A673 (cell line): ENCODE measurements at regions not wholly inside any gene's neighbourhood (a gene's known extent, or its start where the extent isn't known, plus 50 kb on each side); places are given as distances from the start of the nearest gene placed in this dataset.

Experiments used
- BruUV-seq: library from RNA; stranded (reverse); fragments of 400-500 nt; replicated peaks from 2 replicates; lab custom pipeline; 2021; lab: Mats Ljungman, UMichigan
- CTCF ChIA-PET: fragments of 300-600 bp; sonication (Branson Sonifier 250); formaldehyde crosslinking; loops from one replicate; lab custom pipeline; 2022; ENCODE audit warnings: antibody characterized with exemption; lab: Charles Lee
- POLR2A ChIA-PET: fragments of 300-600 bp; sonication (Branson Sonifier 250); formaldehyde crosslinking; loops from one replicate; lab custom pipeline; 2022; ENCODE audit warnings: antibody characterized with exemption; ENCODE audit not compliant: low non-redundant PET; lab: Charles Lee
- DNase-seq: peaks from one replicate; pipeline ENCODE4 v3.0.0-alpha.2; 2015; ENCODE audit warnings: low spot score
- H3K27ac ChIP-seq: fragments of 200-600 bp; sonication (generic); 2 replicates; pipeline ENCODE4 v1.5.1; 2016; ENCODE audit warnings: mixed run types, low read depth, mild to moderate bottlenecking, mixed read lengths, antibody characterized with exemption, low read length; ENCODE audit not compliant: poor library complexity, severe bottlenecking
- H3K27me3 ChIP-seq: fragments of 200-600 bp; sonication (generic); replicated peaks from 2 replicates; pipeline ENCODE4 v1.6.1; 2017; ENCODE audit warnings: mixed run types, low read depth, mild to moderate bottlenecking, mixed read lengths, antibody characterized with exemption, low read length; ENCODE audit not compliant: insufficient read depth, poor library complexity
- H3K36me3 ChIP-seq: fragments of 200-600 bp; sonication (generic); 2 replicates; pipeline ENCODE4 v1.6.1; 2016; ENCODE audit warnings: mixed run types, mild to moderate bottlenecking, mixed read lengths, antibody characterized with exemption, low read length; ENCODE audit not compliant: insufficient read depth, poor library complexity, severe bottlenecking
- H3K4me1 ChIP-seq: fragments of 200-600 bp; sonication (generic); 2 replicates; pipeline ENCODE4 v1.6.1; 2017; ENCODE audit warnings: mixed run types, mild to moderate bottlenecking, mixed read lengths, antibody characterized with exemption, low read length; ENCODE audit not compliant: insufficient read depth, poor library complexity, severe bottlenecking
- H3K4me3 ChIP-seq: fragments of 200-600 bp; sonication (generic); 2 replicates; pipeline ENCODE4 v1.5.1; 2016; ENCODE audit warnings: low read depth, mixed run types, mild to moderate bottlenecking, mixed read lengths, low read length; ENCODE audit not compliant: poor library complexity, severe bottlenecking
- H3K9me3 ChIP-seq: fragments of 200-600 bp; sonication (generic); 2 replicates; pipeline ENCODE4 v1.6.1; 2016; ENCODE audit warnings: mixed run types, low read depth, mild to moderate bottlenecking, mixed read lengths, antibody characterized with exemption, low read length; ENCODE audit not compliant: poor library complexity, severe bottlenecking
- EZH2 ChIP-seq: fragments of 200-600 bp; sonication (generic); IDR thresholded peaks from 2 replicates; pipeline ENCODE4 v1.6.1; 2017; ENCODE audit warnings: borderline replicate concordance, low read depth, mild to moderate bottlenecking, mixed read lengths, antibody characterized with exemption, low read length; ENCODE audit not compliant: poor library complexity, severe bottlenecking
- intact Hi-C: fragments of 100-400 bp; cut with micrococcal nuclease; formaldehyde crosslinking; loops from one replicate; pipeline ENCODE4 v1.10.0; 2022; ENCODE audit not compliant: unreplicated experiment
- TF ChIP-seq, protein P1 (sequence below): fragments of 300-800, 200-600 bp; sonication (generic); conservative IDR thresholded peaks from 2 replicates; pipeline ENCODE4 v1.5.1; 2017; ENCODE audit warnings: low read depth, mild to moderate bottlenecking, antibody characterized with exemption, low read length, moderate library complexity, mixed read lengths

DNA sequence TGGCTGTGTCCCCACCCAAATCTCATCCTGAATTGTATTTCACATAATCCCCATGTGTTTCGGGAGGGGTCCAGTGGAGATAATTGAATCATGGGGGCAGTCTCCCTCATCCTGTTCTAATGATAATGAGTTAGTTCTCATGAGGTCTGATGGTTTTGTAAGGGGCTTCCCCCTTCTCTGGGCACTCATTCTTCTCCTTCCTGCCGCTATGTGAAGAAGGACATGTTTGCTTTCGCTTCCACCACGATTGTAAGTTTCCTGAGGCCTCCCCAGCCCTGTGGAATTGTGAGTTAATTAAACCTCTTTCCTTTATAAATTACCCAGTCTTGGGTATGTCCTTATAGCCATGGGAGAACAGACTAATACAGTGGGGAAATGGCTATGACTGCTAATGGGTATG, 72.7 kb upstream of the ZNF648 start:
- POLR2A ChIA-PET, result no interaction called here
- no peak overlapping the region for H3K4me3 ChIP-seq
- CTCF ChIA-PET, result no interaction called here
- no peaks in the 10 kb centered on the region for H3K4me1 ChIP-seq
- intact Hi-C loops, result no loop called here
- no peaks in the 10 kb centered on the region for H3K36me3 ChIP-seq
- TF ChIP-seq, protein P1, sequence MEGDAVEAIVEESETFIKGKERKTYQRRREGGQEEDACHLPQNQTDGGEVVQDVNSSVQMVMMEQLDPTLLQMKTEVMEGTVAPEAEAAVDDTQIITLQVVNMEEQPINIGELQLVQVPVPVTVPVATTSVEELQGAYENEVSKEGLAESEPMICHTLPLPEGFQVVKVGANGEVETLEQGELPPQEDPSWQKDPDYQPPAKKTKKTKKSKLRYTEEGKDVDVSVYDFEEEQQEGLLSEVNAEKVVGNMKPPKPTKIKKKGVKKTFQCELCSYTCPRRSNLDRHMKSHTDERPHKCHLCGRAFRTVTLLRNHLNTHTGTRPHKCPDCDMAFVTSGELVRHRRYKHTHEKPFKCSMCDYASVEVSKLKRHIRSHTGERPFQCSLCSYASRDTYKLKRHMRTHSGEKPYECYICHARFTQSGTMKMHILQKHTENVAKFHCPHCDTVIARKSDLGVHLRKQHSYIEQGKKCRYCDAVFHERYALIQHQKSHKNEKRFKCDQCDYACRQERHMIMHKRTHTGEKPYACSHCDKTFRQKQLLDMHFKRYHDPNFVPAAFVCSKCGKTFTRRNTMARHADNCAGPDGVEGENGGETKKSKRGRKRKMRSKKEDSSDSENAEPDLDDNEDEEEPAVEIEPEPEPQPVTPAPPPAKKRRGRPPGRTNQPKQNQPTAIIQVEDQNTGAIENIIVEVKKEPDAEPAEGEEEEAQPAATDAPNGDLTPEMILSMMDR, result no peak
- no peak for TF ChIP-seq EZH2
- peaks cover 7% of the 10 kb centered on the region for H3K27me3 ChIP-seq
- BruUV-seq, result no TSS peak
- peaks cover 8% of the 10 kb centered on the region for H3K9me3 ChIP-seq
- H3K27ac ChIP-seq, result no peak overlapping the region
- no peak for DNase-seq

DNA sequence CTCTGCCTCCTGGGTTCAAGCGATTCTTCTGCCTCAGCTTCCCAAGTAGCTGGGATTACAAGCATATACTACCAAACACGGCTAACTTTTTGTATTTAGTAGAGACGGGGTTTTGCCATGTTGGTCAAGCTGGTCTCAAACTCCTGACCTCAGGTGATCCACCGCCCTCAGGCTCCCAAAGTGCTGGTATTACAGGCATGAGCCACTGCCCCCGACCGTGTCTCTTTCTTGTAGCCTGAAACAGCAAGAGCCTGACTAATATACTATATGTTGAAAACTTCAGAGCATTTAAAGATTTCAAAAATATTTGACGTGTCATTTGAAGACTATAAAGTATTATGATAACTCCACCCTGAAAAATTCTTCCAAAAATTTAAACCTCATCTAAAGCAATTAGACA, 71.7 kb upstream of the ZNF648 start:
- DNase-seq, result no peak
- Histone ChIP-seq H3K27me3 (no peaks in the 10 kb centered on the region), H3K4me1 (no peaks in the 10 kb centered on the region), H3K27ac (no peak overlapping the region), H3K4me3 (no peak overlapping the region), H3K9me3 (peaks cover 8% of the 10 kb centered on the region), H3K36me3 (no peaks in the 10 kb centered on the region)
- intact Hi-C loops, result no loop called here
- POLR2A ChIA-PET, result no interaction called here
- BruUV-seq, result no TSS peak
- no peak for TF ChIP-seq EZH2
- TF ChIP-seq, protein P1, result no peak
- CTCF ChIA-PET, result no interaction called here

DNA sequence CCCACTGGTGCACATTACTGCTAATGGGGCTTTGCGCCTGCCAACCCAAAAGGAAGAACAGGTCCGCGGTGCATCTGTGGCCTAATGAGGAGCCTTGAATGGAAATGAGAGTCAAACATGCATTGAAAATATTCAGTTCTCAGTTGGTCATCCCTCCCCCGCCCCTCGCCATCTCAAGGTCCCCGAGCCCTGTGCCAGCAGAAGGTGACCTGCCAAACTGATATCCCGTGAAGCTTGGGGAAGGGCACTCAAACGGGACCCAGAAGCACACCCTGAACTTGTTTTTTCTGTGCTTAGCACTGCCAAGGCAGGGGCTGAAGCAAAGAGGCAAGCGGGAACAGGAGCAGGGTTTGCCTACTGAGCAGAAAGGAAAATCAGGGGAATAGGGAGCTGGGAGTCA, 67.9 kb upstream of the ZNF648 start:
- DNase-seq, result no peak
- H3K36me3 ChIP-seq, result no peaks in the 10 kb centered on the region
- H3K4me1 ChIP-seq, result no peaks in the 10 kb centered on the region
- H3K4me3 ChIP-seq, result no peak overlapping the region
- ChIA-PET CTCF (no interaction called here), POLR2A (no interaction called here)
- no peak for TF ChIP-seq EZH2
- TF ChIP-seq, protein P1, result no peak
- BruUV-seq, result no TSS peak
- no peaks in the 10 kb centered on the region for H3K27me3 ChIP-seq
- H3K27ac ChIP-seq, result no peak overlapping the region
- H3K9me3 ChIP-seq, result peaks cover 5% of the 10 kb centered on the region
- intact Hi-C loops, result no loop called here
